ENCODE measurements at regions not wholly inside any gene's neighbourhood (a gene's known extent, or its start where the extent isn't known, plus 50 kb on each side); places are given as distances from the start of the nearest gene placed in this dataset.

DNA sequence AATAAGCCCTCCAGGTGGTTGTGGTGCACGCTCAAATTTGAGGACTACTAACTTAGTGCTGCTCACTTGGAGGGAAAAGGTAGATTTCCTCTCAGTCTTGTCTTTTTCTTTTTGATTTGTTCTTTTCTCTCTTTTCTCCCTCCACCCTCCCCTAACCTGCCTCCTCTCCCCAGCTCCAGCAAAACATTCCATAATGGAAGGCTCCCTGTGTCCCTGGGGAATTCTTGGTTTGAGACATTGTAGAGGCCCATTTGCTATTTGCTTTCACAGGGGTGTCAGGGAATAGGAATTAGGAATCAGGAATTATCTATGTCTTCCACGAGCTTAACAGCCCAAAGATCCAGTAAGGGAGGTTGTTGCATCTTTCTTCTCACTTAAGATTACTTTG is 136.8 kb upstream of the UMPS start:
- no peak for TF ChIP-seq CTCF (IDR thresholded peaks at IDR 0.05; ENCODE audit: low read length)
- no peak for TF ChIP-seq EZH2phosphoT487 (IDR thresholded peaks at IDR 0.05; ENCODE audit: low read length)
